Effector memory CD8-positive, alpha-beta T cell (primary cell): ENCODE measurements at regions not wholly inside any gene's neighbourhood (a gene's known extent, or its start where the extent isn't known, plus 50 kb on each side); places are given as distances from the start of the nearest gene placed in this dataset.

Experiments
- ATAC-seq: fragments of 150-1000 bp; cut with Tn5 transposase; replicated peaks from 2 replicates; pipeline ENCODE4 v1.10.0; 2021; ENCODE audit warnings: mild to moderate bottlenecking, moderate library complexity
- DNase-seq, 3 experiments: peaks; one replicate each; pipeline ENCODE4 v3.0.0; 2021
- H3K27ac Mint-ChIP-seq, 2 donors: one replicate each; pipeline ENCODE4 v1.8.0; 2022; ENCODE audit warnings: mild to moderate bottlenecking in 2 of 2, mixed read lengths in 2 of 2, moderate library complexity in 2 of 2
- H3K27me3 Mint-ChIP-seq, 2 donors: one replicate each; pipeline ENCODE4 v1.8.0; 2022; ENCODE audit warnings: mixed read lengths in 2 of 2
- H3K36me3 Mint-ChIP-seq: one replicate; pipeline ENCODE4 v1.8.0; 2022; ENCODE audit warnings: mild to moderate bottlenecking, moderate library complexity, mixed read lengths; ENCODE audit not compliant: insufficient read depth
- H3K4me1 Mint-ChIP-seq, 2 donors: one replicate each; pipeline ENCODE4 v1.8.0; 2022; ENCODE audit warnings: low read depth in 2 of 2, mixed read lengths in 2 of 2
- H3K4me3 Mint-ChIP-seq, 2 donors: one replicate each; pipeline ENCODE4 v1.8.0; 2022; ENCODE audit warnings: mild to moderate bottlenecking in 2 of 2, mixed read lengths in 2 of 2, moderate library complexity in 2 of 2
- H3K9me3 Mint-ChIP-seq, 2 donors: one replicate each; pipeline ENCODE4 v1.8.0; 2022; ENCODE audit warnings: mixed read lengths in 2 of 2

GRCh38 chr10:44832595-44833390 is 78.3 kb upstream of the TMEM72 start:
- Mint-ChIP-seq H3K27ac (no peak overlapping the region), H3K4me1 (peaks cover 0 to 3% of the 10 kb centered on the region in 2 donors), H3K9me3 (no peaks in the 10 kb centered on the region), H3K4me3 (no peak overlapping the region), H3K36me3 (no peaks in the 10 kb centered on the region), H3K27me3 (peaks cover 5 to 21% of the 10 kb centered on the region in 2 donors)
- no peak for DNase-seq
- no peak for ATAC-seq

DNA sequence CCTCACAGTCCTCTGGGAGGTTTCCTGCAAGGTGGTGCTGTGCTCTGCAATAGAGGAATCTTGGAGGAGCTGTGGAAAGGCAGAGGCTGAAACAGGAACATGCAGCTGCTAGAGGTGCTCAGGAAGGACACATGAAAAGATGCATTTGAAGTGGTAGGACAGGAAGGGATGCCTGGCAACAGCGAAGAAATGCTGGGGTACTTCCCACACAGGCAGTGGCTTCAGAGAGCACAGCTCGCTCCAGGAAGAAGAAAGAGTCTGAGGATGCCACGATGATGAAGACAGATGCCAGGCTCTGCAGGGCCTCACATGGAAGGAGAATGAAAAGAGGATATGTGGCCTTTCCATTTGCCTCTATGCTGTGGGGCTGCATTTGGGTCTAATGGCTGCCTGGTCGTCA is 77.0 kb upstream of the TMEM72 start:
- H3K4me3 Mint-ChIP-seq = no peak overlapping the region
- peaks cover 11 to 15% of the 10 kb centered on the region in 2 donors for H3K27me3 Mint-ChIP-seq
- no peaks in the 10 kb centered on the region for H3K36me3 Mint-ChIP-seq
- no peak for DNase-seq
- no peaks in the 10 kb centered on the region for H3K9me3 Mint-ChIP-seq
- peaks cover 0 to 3% of the 10 kb centered on the region in 2 donors for H3K4me1 Mint-ChIP-seq
- no peak overlapping the region for H3K27ac Mint-ChIP-seq
- no peak for ATAC-seq

GRCh38 chr10:44835300-44835699 is 75.8 kb upstream of the TMEM72 start:
- no peaks in the 10 kb centered on the region for H3K36me3 Mint-ChIP-seq
- no peak overlapping the region for H3K27ac Mint-ChIP-seq
- H3K27me3 Mint-ChIP-seq = peaks cover 19% of the 10 kb centered on the region in 2 donors
- ATAC-seq (no peak), DNase-seq (no peak)
- H3K4me3 Mint-ChIP-seq = no peak overlapping the region
- H3K4me1 Mint-ChIP-seq = peaks cover 0 to 3% of the 10 kb centered on the region in 2 donors
- H3K9me3 Mint-ChIP-seq = no peaks in the 10 kb centered on the region

GRCh38 chr10:44843484-44843883 is 67.7 kb upstream of the TMEM72 start:
- no peaks in the 10 kb centered on the region for H3K36me3 Mint-ChIP-seq
- peaks cover 0 to 1% of the 10 kb centered on the region in 2 donors for H3K9me3 Mint-ChIP-seq
- H3K4me3 Mint-ChIP-seq = no peak overlapping the region
- DNase-seq (no peak), ATAC-seq (no peak)
- H3K27me3 Mint-ChIP-seq = peaks cover 40 to 51% of the 10 kb centered on the region in 2 donors
- no peak overlapping the region for H3K27ac Mint-ChIP-seq
- H3K4me1 Mint-ChIP-seq = no peaks in the 10 kb centered on the region

- Mint-ChIP-seq H3K27me3 (peaks cover 23 to 41% of the 10 kb centered on the region in 2 donors), H3K27ac (no peak overlapping the region), H3K4me3 (no peak overlapping the region), H3K4me1 (no peaks in the 10 kb centered on the region), H3K36me3 (no peaks in the 10 kb centered on the region), H3K9me3 (peaks cover 0 to 2% of the 10 kb centered on the region in 2 donors)
- DNase-seq = no peak
- no peak for ATAC-seq
These were observed 65.6 kb upstream of the TMEM72 start for GRCh38 chr10:44845361-44846175.

- peaks cover 0 to 2% of the 10 kb centered on the region in 2 donors for H3K9me3 Mint-ChIP-seq
- ATAC-seq = no peak
- H3K27ac Mint-ChIP-seq = no peak overlapping the region
- peaks cover 12 to 32% of the 10 kb centered on the region in 2 donors for H3K27me3 Mint-ChIP-seq
- no peaks in the 10 kb centered on the region for H3K4me1 Mint-ChIP-seq
- DNase-seq = no peak
- no peaks in the 10 kb centered on the region for H3K36me3 Mint-ChIP-seq
- no peak overlapping the region for H3K4me3 Mint-ChIP-seq
These were observed 64.0 kb upstream of the TMEM72 start for GRCh38 chr10:44847110-44847509.

- no peak overlapping the region for H3K4me3 Mint-ChIP-seq
- H3K4me1 Mint-ChIP-seq = no peaks in the 10 kb centered on the region
- H3K9me3 Mint-ChIP-seq = peaks cover 0 to 2% of the 10 kb centered on the region in 2 donors
- H3K36me3 Mint-ChIP-seq = no peaks in the 10 kb centered on the region
- ATAC-seq = no peak
- H3K27me3 Mint-ChIP-seq = peaks cover 12 to 32% of the 10 kb centered on the region in 2 donors
- no peak overlapping the region for H3K27ac Mint-ChIP-seq
- no peak for DNase-seq
These were observed 62.9 kb upstream of the TMEM72 start for GRCh38 chr10:44848211-44848610.

DNA sequence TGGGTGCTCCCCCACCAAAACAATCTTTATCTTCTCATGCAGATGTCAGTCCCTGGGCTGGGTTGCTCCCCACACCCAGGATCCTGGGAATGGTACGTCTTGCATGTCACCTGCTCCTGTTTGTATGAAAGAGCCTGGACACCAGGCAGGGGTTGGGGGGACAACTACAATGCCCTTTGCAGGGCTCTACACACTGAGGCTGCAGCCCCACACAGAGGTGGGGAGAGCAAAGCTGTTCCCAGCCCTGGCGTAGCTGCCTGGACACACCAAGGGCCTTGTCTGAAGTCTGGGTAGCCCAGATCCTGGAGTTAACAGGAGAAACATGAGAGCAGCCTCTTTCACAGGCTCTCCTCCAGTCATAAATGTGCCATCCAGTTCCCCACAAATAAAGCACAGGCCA is 61.2 kb upstream of the TMEM72 start:
- no peak for DNase-seq
- Mint-ChIP-seq H3K9me3 (peaks cover 0 to 2% of the 10 kb centered on the region in 2 donors), H3K27ac (no peak overlapping the region), H3K27me3 (peaks cover 12 to 41% of the 10 kb centered on the region in 2 donors), H3K4me3 (no peak overlapping the region), H3K36me3 (no peaks in the 10 kb centered on the region), H3K4me1 (no peaks in the 10 kb centered on the region)
- ATAC-seq = no peak

- no peak for DNase-seq
- Mint-ChIP-seq H3K4me1 (no peaks in the 10 kb centered on the region), H3K9me3 (peaks cover 0 to 2% of the 10 kb centered on the region in 2 donors), H3K27ac (no peak overlapping the region), H3K36me3 (no peaks in the 10 kb centered on the region), H3K27me3 (peaks cover 8 to 41% of the 10 kb centered on the region in 2 donors), H3K4me3 (no peak overlapping the region)
- no peak for ATAC-seq
These were observed 60.7 kb upstream of the TMEM72 start for GRCh38 chr10:44850356-44850934.

DNA sequence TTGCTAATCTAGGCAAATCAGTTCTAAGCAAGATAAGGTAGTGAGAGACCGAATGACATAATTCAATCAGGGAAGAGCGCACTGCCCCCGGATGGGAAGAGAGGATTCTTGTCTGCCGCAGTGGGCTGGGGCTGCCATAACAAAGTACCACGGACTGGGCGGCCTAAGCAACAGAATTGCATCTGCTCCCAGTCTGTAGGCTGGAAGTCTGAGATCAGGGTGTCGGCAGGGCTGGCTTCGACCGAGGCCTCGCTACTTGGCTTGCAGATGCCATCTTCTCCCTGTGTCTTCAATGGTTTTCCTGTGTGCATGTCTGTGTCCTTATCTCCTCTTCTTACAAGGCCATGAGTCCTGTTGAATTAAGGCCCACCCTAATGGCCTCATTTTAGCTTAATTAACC is 59.7 kb upstream of the TMEM72 start:
- no peak for ATAC-seq
- peaks cover 0 to 2% of the 10 kb centered on the region in 2 donors for H3K9me3 Mint-ChIP-seq
- peaks cover 0 to 31% of the 10 kb centered on the region in 2 donors for H3K27me3 Mint-ChIP-seq
- DNase-seq = no peak
- H3K27ac Mint-ChIP-seq = no peak overlapping the region
- no peaks in the 10 kb centered on the region for H3K36me3 Mint-ChIP-seq
- H3K4me3 Mint-ChIP-seq = no peak overlapping the region
- H3K4me1 Mint-ChIP-seq = no peaks in the 10 kb centered on the region

DNA sequence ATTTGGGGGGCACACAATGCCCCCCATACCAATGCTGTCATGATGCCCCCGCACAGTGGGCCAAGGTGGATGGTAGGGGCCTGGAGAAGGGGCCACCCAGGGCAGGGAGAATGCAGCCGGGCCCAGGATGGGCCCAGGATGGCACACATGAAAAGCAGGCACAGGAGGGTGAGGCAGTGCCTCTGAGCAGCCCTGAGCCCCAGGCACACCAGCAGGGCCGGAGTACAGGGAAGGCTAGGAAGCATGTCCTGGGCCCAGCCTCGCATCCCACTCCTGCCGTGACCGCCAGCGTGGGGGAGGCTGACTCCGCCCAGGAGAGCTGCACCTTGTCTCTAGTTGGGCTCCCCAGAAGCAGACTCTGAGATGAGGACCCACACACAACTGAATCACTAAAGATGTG is 59.3 kb upstream of the TMEM72 start:
- Mint-ChIP-seq H3K4me3 (no peak overlapping the region), H3K9me3 (peaks cover 0 to 2% of the 10 kb centered on the region in 2 donors), H3K27me3 (peaks cover 0 to 28% of the 10 kb centered on the region in 2 donors), H3K27ac (no peak overlapping the region), H3K36me3 (no peaks in the 10 kb centered on the region), H3K4me1 (no peaks in the 10 kb centered on the region)
- no peak for ATAC-seq
- DNase-seq = no peak

DNA sequence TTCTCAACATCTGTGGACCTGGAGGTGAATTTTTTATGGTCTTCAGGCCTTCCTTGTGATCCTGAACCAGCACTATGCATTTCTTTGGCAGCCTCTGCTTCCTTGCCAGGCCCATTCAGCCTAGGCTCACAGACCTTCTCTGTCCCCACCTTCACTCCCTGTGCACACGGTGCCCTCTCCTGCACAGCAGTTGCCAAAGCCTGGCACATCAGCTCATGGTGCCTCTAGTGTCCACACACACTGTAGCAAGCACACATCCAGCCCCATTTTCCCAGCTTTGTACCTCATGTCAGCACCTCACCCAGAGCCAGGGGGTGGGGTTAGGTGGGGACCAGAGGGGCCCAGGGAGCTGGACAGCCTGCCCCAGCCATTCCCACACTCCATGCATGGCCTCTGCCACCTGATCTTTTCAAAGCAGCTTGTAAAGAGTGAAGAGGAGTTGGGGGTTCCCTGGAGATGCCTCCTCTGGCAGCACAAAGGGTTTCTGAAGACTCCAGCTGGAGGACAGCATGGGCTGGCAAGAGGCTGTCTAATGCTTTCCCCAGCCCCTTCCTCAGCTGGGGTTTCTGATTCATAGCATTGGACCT is 57.9 kb upstream of the TMEM72 start:
- Mint-ChIP-seq H3K4me3 (no peak overlapping the region), H3K27me3 (peaks cover 0 to 20% of the 10 kb centered on the region in 2 donors), H3K9me3 (peaks cover 0 to 2% of the 10 kb centered on the region in 2 donors), H3K27ac (no peak overlapping the region), H3K36me3 (no peaks in the 10 kb centered on the region), H3K4me1 (no peaks in the 10 kb centered on the region)
- no peak for DNase-seq
- ATAC-seq = no peak

GRCh38 chr10:44853796-44854195 is 57.3 kb upstream of the TMEM72 start:
- Mint-ChIP-seq H3K9me3 (no peaks in the 10 kb centered on the region), H3K36me3 (no peaks in the 10 kb centered on the region), H3K27ac (no peak overlapping the region), H3K4me3 (no peak overlapping the region), H3K4me1 (no peaks in the 10 kb centered on the region), H3K27me3 (peaks cover 0 to 20% of the 10 kb centered on the region in 2 donors)
- DNase-seq = no peak
- ATAC-seq = no peak
